ENCODE measurements at regions not wholly inside any gene's neighbourhood (a gene's known extent, or its start where the extent isn't known, plus 50 kb on each side); places are given as distances from the start of the nearest gene placed in this dataset.

GRCh38 chr4:181432335-181432734, 810.9 kb upstream of the TENM3 start:
- WGBS, 2 donors: 73 to 87% methylated on average over 6 of the region's 6 CpGs
- H3K4me3 ChIP-seq (ENCODE audit: low read depth, poor library complexity, severe bottlenecking): no peak overlapping the region
- TF ChIP-seq CTCF (IDR thresholded peaks at IDR 0.05) (no peak), POLR2A (IDR thresholded peaks at IDR 0.05) (no peak)
- intact Hi-C loops (cut with DNase I; ENCODE audit: low total_unique reads): no loop called here
- DNase-seq (ENCODE audit: low spot score in 2 of 2): no peak

- no peak for DNase-seq (ENCODE audit: low spot score in 2 of 2)
- no peak for TF ChIP-seq CTCF (IDR thresholded peaks at IDR 0.05)
- no peak for TF ChIP-seq POLR2A (IDR thresholded peaks at IDR 0.05)
- 88 to 89% methylated on average over 7 of the region's 7 CpGs for WGBS, 2 donors
- no peak overlapping the region for H3K4me3 ChIP-seq (ENCODE audit: low read depth, poor library complexity, severe bottlenecking)
- intact Hi-C loops (cut with DNase I; ENCODE audit: low total_unique reads): no loop called here
Measured at GRCh38 chr4:181437895-181438294, 805.3 kb upstream of the TENM3 start.

GRCh38 chr4:181438641-181439040, 804.6 kb upstream of the TENM3 start:
- 52 to 56% methylated on average over 5 of the region's 5 CpGs for WGBS, 2 donors
- DNase-seq (ENCODE audit: low spot score in 2 of 2): no peak

GRCh38 chr4:181443021-181443420, 800.2 kb upstream of the TENM3 start:
- DNase-seq (ENCODE audit: low spot score in 2 of 2): no peak
- WGBS, 2 donors: 46 to 58% methylated on average over 6 of the region's 6 CpGs
- no peak overlapping the region for H3K4me3 ChIP-seq (ENCODE audit: low read depth, poor library complexity, severe bottlenecking)
- TF ChIP-seq POLR2A (IDR thresholded peaks at IDR 0.05) (no peak), CTCF (IDR thresholded peaks at IDR 0.05) (no peak)
- intact Hi-C loops (cut with DNase I; ENCODE audit: low total_unique reads): no loop called here

More at GRCh38 chr4:181438641-181439040, 804.6 kb upstream of the TENM3 start:
- intact Hi-C loops (cut with DNase I; ENCODE audit: low total_unique reads): no loop called here
- H3K4me3 ChIP-seq (ENCODE audit: low read depth, poor library complexity, severe bottlenecking): no peak overlapping the region
- TF ChIP-seq CTCF (IDR thresholded peaks at IDR 0.05) (no peak), POLR2A (IDR thresholded peaks at IDR 0.05) (no peak)

GRCh38 chr4:181465826-181466225, 777.4 kb upstream of the TENM3 start:
- TF ChIP-seq CTCF (IDR thresholded peaks at IDR 0.05): no peak
- no peak for TF ChIP-seq POLR2A (IDR thresholded peaks at IDR 0.05)
- intact Hi-C loops (cut with DNase I; ENCODE audit: low total_unique reads): no loop called here
- H3K4me3 ChIP-seq (ENCODE audit: low read depth, poor library complexity, severe bottlenecking): no peak overlapping the region
- 77 to 89% methylated on average over 7 of the region's 7 CpGs for WGBS, 2 donors
- no peak for DNase-seq (ENCODE audit: low spot score in 2 of 2)

GRCh38 chr4:181468451-181468850, 774.8 kb upstream of the TENM3 start:
- intact Hi-C loops (cut with DNase I; ENCODE audit: low total_unique reads): no loop called here
- TF ChIP-seq CTCF (IDR thresholded peaks at IDR 0.05): no peak
- TF ChIP-seq POLR2A (IDR thresholded peaks at IDR 0.05): no peak
- no peak for DNase-seq (ENCODE audit: low spot score in 2 of 2)
- 85 to 87% methylated on average over 6 of the region's 6 CpGs for WGBS, 2 donors
- H3K4me3 ChIP-seq (ENCODE audit: low read depth, poor library complexity, severe bottlenecking): no peak overlapping the region
